ENCODE measurements at regions not wholly inside any gene's neighbourhood (a gene's known extent, or its start where the extent isn't known, plus 50 kb on each side); places are given as distances from the start of the nearest gene placed in this dataset. TPM values are rescaled to one million over a fixed set of nuclear protein-coding genes. Genes with fewer than 3 reads are reported as not detected.

Small RNA genes lying in the stretch of these regions (small RNA-seq; reads per million reads assigned to genes)
- gene AC147067.2 = not detected
